CD14-positive monocyte (primary cell): ENCODE measurements at regions not wholly inside any gene's neighbourhood (a gene's known extent, or its start where the extent isn't known, plus 50 kb on each side); places are given as distances from the start of the nearest gene placed in this dataset.

Experiments used
- DNase-seq, 3 donors: peaks; one replicate each; pipeline ENCODE4 v3.0.0-alpha.2; 2011 to 2022
- H2AFZ ChIP-seq: 2 replicates; pipeline ENCODE4 v1.6.0; 2012; ENCODE audit warnings: mild to moderate bottlenecking, low read depth, low read length, inconsistent platforms; ENCODE audit not compliant: insufficient read depth, poor library complexity, severe bottlenecking
- H3K27ac ChIP-seq, 2 donors: 1 replicate in 1 of 2; 2 replicates in 1 of 2; pipeline ENCODE4 v1.5.1; 2012 to 2013; ENCODE audit warnings: low read length in 2 of 2, control low read depth in 1 of 2, inconsistent platforms in 1 of 2, low read depth in 1 of 2, mild to moderate bottlenecking in 1 of 2
- H3K27me3 ChIP-seq, 2 donors: one replicate each; pipeline versions ENCODE4 v1.6.0 to v1.6.1; 2011 to 2013; ENCODE audit warnings: low read length in 2 of 2; ENCODE audit not compliant: control insufficient read depth in 2 of 2, insufficient read depth in 2 of 2
- H3K36me3 ChIP-seq, 2 donors: replicated peaks in 1 of 2; 1 replicate in 1 of 2; 2 replicates in 1 of 2; pipeline versions ENCODE4 v1.5.1 to v1.6.1; 2012 to 2013; ENCODE audit warnings: low read length in 2 of 2, control low read depth in 1 of 2, inconsistent platforms in 1 of 2, mild to moderate bottlenecking in 1 of 2; ENCODE audit not compliant: insufficient read depth in 2 of 2, control insufficient read depth in 1 of 2
- H3K4me1 ChIP-seq, 2 donors: 1 replicate in 1 of 2; 2 replicates in 1 of 2; pipeline versions ENCODE4 v1.5.1 to v1.6.1; 2012 to 2013; ENCODE audit warnings: low read length in 2 of 2, control low read depth in 1 of 2, inconsistent platforms in 1 of 2, mild to moderate bottlenecking in 1 of 2, moderate library complexity in 1 of 2; ENCODE audit not compliant: insufficient read depth in 2 of 2, control insufficient read depth in 1 of 2
- H3K4me2 ChIP-seq: replicated peaks from 2 replicates; pipeline ENCODE3; 2012; ENCODE audit warnings: low read length, moderate library complexity, mild to moderate bottlenecking; ENCODE audit not compliant: poor library complexity, severe bottlenecking; ENCODE audit errors: extremely low read depth
- H3K4me3 ChIP-seq, 3 experiments: fragments of 200-600 bp in 1 of 3; sonication (generic) in 1 of 3; replicated peaks in 1 of 3; 1 replicate in 2 of 3; 2 replicates in 1 of 3; pipeline ENCODE4 v1.5.1; 2011 to 2013; ENCODE audit warnings: low read length in 3 of 3, mild to moderate bottlenecking in 3 of 3, control low read depth in 2 of 3, low read depth in 2 of 3, inconsistent platforms in 1 of 3, moderate library complexity in 1 of 3
- H3K79me2 ChIP-seq: 2 replicates; pipeline ENCODE4 v1.6.0; 2012; ENCODE audit warnings: mild to moderate bottlenecking, control low read depth, inconsistent platforms, low read length, moderate library complexity; ENCODE audit not compliant: insufficient read depth
- H3K9ac ChIP-seq: 2 replicates; pipeline ENCODE4 v1.6.0; 2017; ENCODE audit warnings: low read length, mild to moderate bottlenecking; ENCODE audit not compliant: insufficient read depth, poor library complexity, severe bottlenecking
- H3K9me3 ChIP-seq, 2 donors: replicated peaks in 1 of 2; 1 replicate in 1 of 2; 2 replicates in 1 of 2; pipeline versions ENCODE4 v1.5.1 to v1.6.1; 2012 to 2013; ENCODE audit warnings: low read length in 2 of 2, control low read depth in 1 of 2; ENCODE audit not compliant: control insufficient read depth in 1 of 2, insufficient read depth in 1 of 2
- H4K20me1 ChIP-seq: 2 replicates; pipeline ENCODE4 v1.6.0; 2012; ENCODE audit warnings: mild to moderate bottlenecking, low read length, control low read depth, moderate library complexity; ENCODE audit not compliant: insufficient read depth
- H3K27ac Mint-ChIP-seq, 7 donors: one replicate each; pipeline ENCODE4 v1.8.0; 2020; ENCODE audit warnings: mild to moderate bottlenecking in 7 of 7, mixed read lengths in 7 of 7, moderate library complexity in 6 of 7, inconsistent platforms in 2 of 7
- H3K27me3 Mint-ChIP-seq, 3 donors: one replicate each; pipeline ENCODE4 v1.8.0; 2021 to 2022; ENCODE audit warnings: low read depth in 3 of 3, mild to moderate bottlenecking in 3 of 3, mixed read lengths in 3 of 3, moderate library complexity in 3 of 3, inconsistent platforms in 1 of 3
- H3K36me3 Mint-ChIP-seq, 2 donors: one replicate each; pipeline ENCODE4 v1.8.0; 2020; ENCODE audit warnings: mixed read lengths in 2 of 2, inconsistent platforms in 1 of 2, mild to moderate bottlenecking in 1 of 2
- H3K4me1 Mint-ChIP-seq: one replicate; pipeline ENCODE4 v1.8.0; 2020; ENCODE audit warnings: mild to moderate bottlenecking, mixed read lengths
- H3K4me3 Mint-ChIP-seq, 2 donors: one replicate each; pipeline ENCODE4 v1.8.0; 2020; ENCODE audit warnings: mild to moderate bottlenecking in 2 of 2, mixed read lengths in 2 of 2, moderate library complexity in 1 of 2
- H3K9me3 Mint-ChIP-seq, 7 donors: one replicate each; pipeline ENCODE4 v1.8.0; 2020 to 2022; ENCODE audit warnings: mixed read lengths in 7 of 7, mild to moderate bottlenecking in 6 of 7, moderate library complexity in 6 of 7, inconsistent platforms in 2 of 7
- WGBS: methylation state at CpG from one replicate; pipeline ENCODE4 v1.1.5; 2013; ENCODE audit warnings: missing lambda C conversion rate; ENCODE audit not compliant: insufficient coverage; 5-methylcytosine and 5-hydroxymethylcytosine counted together
- intact Hi-C, 2 donors: fragments of 100-400 bp; cut with micrococcal nuclease; formaldehyde crosslinking; loops; one replicate each; pipeline versions ENCODE4 v1.15.0 to v1.15.1; 2023
- TF ChIP-seq, protein P1 (sequence below): fragments of 200-600 bp; IDR thresholded peaks from one replicate; pipeline ENCODE4 v1.8.0; 2022; ENCODE audit warnings: antibody characterized with exemption, mild to moderate bottlenecking

DNA sequence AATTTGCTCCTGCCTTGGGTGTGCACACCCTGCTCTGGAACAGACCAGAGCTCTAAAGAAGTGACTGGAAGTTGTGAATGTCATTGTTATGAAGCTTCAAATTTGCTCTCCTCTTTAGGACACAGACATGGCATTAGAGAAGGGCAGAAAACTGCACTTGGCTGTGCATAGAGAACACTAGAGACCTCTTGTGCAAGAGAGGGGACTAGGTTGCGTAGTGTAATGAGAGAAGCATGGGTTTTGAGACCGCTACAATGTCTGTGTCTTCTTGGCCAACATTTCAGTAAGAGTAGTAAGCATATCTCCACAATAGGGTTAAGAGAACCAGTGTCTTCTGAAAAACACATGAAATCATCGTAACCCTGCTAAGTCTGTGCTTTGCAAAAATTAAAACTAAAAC, 423.3 kb downstream of the SPRY2 start:
- no CpG with 5 or more reads among the region's 3 CpGs for WGBS
- no peak for DNase-seq
- no peaks in the 10 kb centered on the region for H4K20me1 ChIP-seq
- no peak overlapping the region for H3K4me2 ChIP-seq
- H3K9me3 ChIP-seq = no peaks in the 10 kb centered on the region
- no peak overlapping the region for H3K27ac ChIP-seq
- no peak overlapping the region for H3K9ac ChIP-seq
- Mint-ChIP-seq H3K27ac (no peak overlapping the region), H3K4me3 (no peak overlapping the region), H3K4me1 (peaks cover 24% of the 10 kb centered on the region), H3K36me3 (no peaks in the 10 kb centered on the region), H3K27me3 (no peaks in the 10 kb centered on the region), H3K9me3 (peaks cover 0 to 14% (median 0%) of the 10 kb centered on the region in 7 donors)
- H3K4me1 ChIP-seq = peaks cover 8 to 12% of the 10 kb centered on the region in 2 donors
- no peaks in the 10 kb centered on the region for H3K79me2 ChIP-seq
- no peak overlapping the region for H3K4me3 ChIP-seq
- H3K36me3 ChIP-seq = no peaks in the 10 kb centered on the region
- intact Hi-C loops = no loop called here
- no peak overlapping the region for H2AFZ ChIP-seq
- TF ChIP-seq, protein P1, sequence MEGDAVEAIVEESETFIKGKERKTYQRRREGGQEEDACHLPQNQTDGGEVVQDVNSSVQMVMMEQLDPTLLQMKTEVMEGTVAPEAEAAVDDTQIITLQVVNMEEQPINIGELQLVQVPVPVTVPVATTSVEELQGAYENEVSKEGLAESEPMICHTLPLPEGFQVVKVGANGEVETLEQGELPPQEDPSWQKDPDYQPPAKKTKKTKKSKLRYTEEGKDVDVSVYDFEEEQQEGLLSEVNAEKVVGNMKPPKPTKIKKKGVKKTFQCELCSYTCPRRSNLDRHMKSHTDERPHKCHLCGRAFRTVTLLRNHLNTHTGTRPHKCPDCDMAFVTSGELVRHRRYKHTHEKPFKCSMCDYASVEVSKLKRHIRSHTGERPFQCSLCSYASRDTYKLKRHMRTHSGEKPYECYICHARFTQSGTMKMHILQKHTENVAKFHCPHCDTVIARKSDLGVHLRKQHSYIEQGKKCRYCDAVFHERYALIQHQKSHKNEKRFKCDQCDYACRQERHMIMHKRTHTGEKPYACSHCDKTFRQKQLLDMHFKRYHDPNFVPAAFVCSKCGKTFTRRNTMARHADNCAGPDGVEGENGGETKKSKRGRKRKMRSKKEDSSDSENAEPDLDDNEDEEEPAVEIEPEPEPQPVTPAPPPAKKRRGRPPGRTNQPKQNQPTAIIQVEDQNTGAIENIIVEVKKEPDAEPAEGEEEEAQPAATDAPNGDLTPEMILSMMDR = no peak
- H3K27me3 ChIP-seq = no peaks in the 10 kb centered on the region

DNA sequence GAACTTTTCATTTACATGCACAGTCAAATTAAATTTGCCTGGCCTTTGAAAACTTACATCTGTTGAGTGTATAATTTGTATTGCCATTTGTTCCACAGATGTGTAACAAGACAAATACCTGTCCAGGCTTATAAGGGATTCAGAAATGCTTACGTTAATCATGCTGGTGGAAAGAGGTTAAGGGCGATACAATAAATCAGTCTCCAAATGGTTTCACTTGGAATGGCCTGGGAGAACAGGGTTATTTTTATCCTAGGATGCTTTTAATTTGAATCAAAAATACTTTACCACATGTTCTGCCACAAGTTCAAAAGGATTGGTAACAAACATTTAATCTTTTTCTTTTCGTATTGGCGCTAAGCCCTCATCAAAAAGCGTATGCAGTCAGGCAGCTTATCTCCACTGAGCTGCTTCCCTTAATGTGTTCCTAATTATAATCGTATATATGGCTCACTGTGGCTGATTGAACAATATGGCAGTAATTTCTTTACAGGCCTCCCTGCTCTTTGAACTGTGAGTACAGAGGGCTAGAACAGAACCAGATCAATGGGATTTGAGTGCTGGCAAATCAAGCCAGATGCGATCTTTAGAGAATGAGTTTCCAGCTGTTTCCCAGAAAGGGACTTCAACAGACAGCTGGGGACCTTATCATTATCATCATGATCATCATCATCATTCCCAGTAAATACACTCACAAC, 425.7 kb downstream of the SPRY2 start:
- H2AFZ ChIP-seq = no peak overlapping the region
- Mint-ChIP-seq H3K9me3 (no peaks in the 10 kb centered on the region), H3K27me3 (no peaks in the 10 kb centered on the region), H3K4me1 (peaks cover 24% of the 10 kb centered on the region), H3K27ac (no peak overlapping the region), H3K36me3 (no peaks in the 10 kb centered on the region), H3K4me3 (no peak overlapping the region)
- H3K27me3 ChIP-seq = no peaks in the 10 kb centered on the region
- H3K4me2 ChIP-seq = no peak overlapping the region
- H4K20me1 ChIP-seq = no peaks in the 10 kb centered on the region
- H3K36me3 ChIP-seq = no peaks in the 10 kb centered on the region
- 100% methylated on average over 3 of the region's 7 CpGs for WGBS
- TF ChIP-seq, protein P1 = no peak
- no peak overlapping the region for H3K4me3 ChIP-seq
- no peak for DNase-seq
- intact Hi-C loops = no loop called here
- no peaks in the 10 kb centered on the region for H3K79me2 ChIP-seq
- H3K4me1 ChIP-seq = peaks cover 8 to 12% of the 10 kb centered on the region in 2 donors
- no peak overlapping the region for H3K9ac ChIP-seq
- H3K27ac ChIP-seq = no peak overlapping the region
- no peaks in the 10 kb centered on the region for H3K9me3 ChIP-seq
